Erythroblast (primary cell): ENCODE measurements at regions not wholly inside any gene's neighbourhood (a gene's known extent, or its start where the extent isn't known, plus 50 kb on each side); places are given as distances from the start of the nearest gene placed in this dataset.

Experiments used
- GATA1 ChIP-seq: IDR thresholded peaks from 2 replicates; pipeline ENCODE4 v1.6.1; 2011; ENCODE audit warnings: low read depth, mild to moderate bottlenecking, control low read depth, low read length, moderate library complexity
- POLR2A ChIP-seq: IDR thresholded peaks from 2 replicates; pipeline ENCODE4 v1.6.1; 2011; ENCODE audit warnings: mild to moderate bottlenecking, low read length

GRCh38 chr2:35508601-35509000, 847.0 kb upstream of the CRIM1 start:
- TF ChIP-seq POLR2A: no peak
- no peak for TF ChIP-seq GATA1
